Motor neuron (in vitro differentiated cells): ENCODE measurements at regions not wholly inside any gene's neighbourhood (a gene's known extent, or its start where the extent isn't known, plus 50 kb on each side); places are given as distances from the start of the nearest gene placed in this dataset.
"Not testable (repeated sequence)": the region's sequence is repeated elsewhere in the genome, so short reads cannot be mapped to it uniquely, and the experiment has no call there.

Experiments
- ATAC-seq, 8 experiments: fragments of 200-7000 bp; cut with Tn5 transposase; replicated peaks in 6 of 8; 2 replicates each; pipeline ENCODE4 v1.8.0; 2021; ENCODE audit warnings: mild to moderate bottlenecking in 8 of 8, moderate library complexity in 8 of 8
- H3K27ac ChIP-seq, 2 donors: fragments of 250-450 bp; sonication (Bioruptor Pico); 2 replicates each; pipeline ENCODE4 v1.9.0; 2021; ENCODE audit warnings: antibody characterized with exemption in 2 of 2, mild to moderate bottlenecking in 2 of 2, moderate library complexity in 1 of 2
- H3K4me1 ChIP-seq, 2 donors: fragments of 250-450 bp; sonication (Bioruptor Pico); replicated peaks in 1 of 2; 2 replicates each; pipeline ENCODE4 v1.6.1; 2021; ENCODE audit warnings: antibody characterized with exemption in 2 of 2, mild to moderate bottlenecking in 2 of 2, moderate library complexity in 1 of 2
- H3K4me3 ChIP-seq, 5 donors: fragments of 250-450 bp; sonication (Bioruptor Pico); 2 replicates each; pipeline ENCODE4 v1.9.0; 2021; ENCODE audit warnings: antibody characterized with exemption in 5 of 5, mild to moderate bottlenecking in 5 of 5, moderate library complexity in 4 of 5
- WGBS, 10 experiments: fragments of 450-650 bp; shearing (Covaris generic); methylation state at CpG; one replicate each; pipeline ENCODE4 v1.0.0; 2022; 5-methylcytosine and 5-hydroxymethylcytosine counted together
- in situ Hi-C, 9 experiments: fragments of 400-800 bp; cut with MboI; loops; one replicate each; pipeline ENCODE4 v1.15.0; 2021; ENCODE audit warnings: low sequenced_read_pairs in 9 of 9, low pct_unique_long_range_greater_than_20kb in 2 of 9; ENCODE audit not compliant: unreplicated experiment in 9 of 9

DNA sequence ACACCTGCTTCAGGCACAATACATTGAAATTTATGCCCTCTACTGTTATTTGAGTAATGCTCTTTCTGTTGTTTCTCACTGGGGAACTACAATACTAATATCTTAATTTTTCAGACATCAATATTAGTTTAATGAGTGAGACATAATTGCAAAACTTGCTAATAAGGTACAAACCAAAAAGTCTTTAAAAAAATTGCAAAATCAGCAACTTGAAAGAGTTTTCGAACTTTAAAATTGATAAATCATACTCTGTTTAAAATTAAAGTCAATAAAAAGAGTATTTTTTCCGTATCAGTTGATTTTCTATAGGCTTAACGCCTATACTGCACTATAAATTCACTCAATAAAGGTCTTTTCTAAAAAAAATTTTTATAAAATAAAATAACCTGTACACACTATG, 1735.9 kb upstream of the SEL1L start:
- no peak overlapping the region for H3K4me3 ChIP-seq
- peaks cover 6 to 12% of the 10 kb centered on the region in 2 donors for H3K4me1 ChIP-seq
- no peak for ATAC-seq
- no peak overlapping the region for H3K27ac ChIP-seq
- 0 to 100% (median 83%) methylated on average over 2 to 3 of the region's 3 CpGs for WGBS, 10 experiments
- in situ Hi-C loops = no loop called here

GRCh38 chr14:83271663-83272062, 1738.0 kb upstream of the SEL1L start:
- Histone ChIP-seq H3K4me1 (peaks cover 6 to 12% of the 10 kb centered on the region in 2 donors), H3K27ac (no peak overlapping the region), H3K4me3 (no peak overlapping the region)
- WGBS, 10 experiments = 0 to 67% (median 20%) methylated on average over 1 to 2 of the region's 2 CpGs; no CpG with 5 or more reads in 1 of the 10 experiments
- peak in 2 of 8 experiments; percentile 52 to 77 for ATAC-seq
- in situ Hi-C loops = no loop called here

- WGBS, 10 experiments = 4 to 100% (median 88%) methylated on average over 2 to 4 of the region's 4 CpGs; no CpG with 5 or more reads in 1 of the 10 experiments
- in situ Hi-C loops = no loop called here
- no peaks in the 10 kb centered on the region for H3K4me1 ChIP-seq
- H3K4me3 ChIP-seq = no peak overlapping the region
- no peak for ATAC-seq
- no peak overlapping the region for H3K27ac ChIP-seq
Observed at GRCh38 chr14:83280719-83281118, 1747.1 kb upstream of the SEL1L start.

- ATAC-seq = no peak
- H3K4me3 ChIP-seq = no peak overlapping the region
- in situ Hi-C loops = no loop called here
- H3K27ac ChIP-seq = no peak overlapping the region
- H3K4me1 ChIP-seq = no peaks in the 10 kb centered on the region
Observed at GRCh38 chr14:83282706-83283105, 1749.1 kb upstream of the SEL1L start.

DNA sequence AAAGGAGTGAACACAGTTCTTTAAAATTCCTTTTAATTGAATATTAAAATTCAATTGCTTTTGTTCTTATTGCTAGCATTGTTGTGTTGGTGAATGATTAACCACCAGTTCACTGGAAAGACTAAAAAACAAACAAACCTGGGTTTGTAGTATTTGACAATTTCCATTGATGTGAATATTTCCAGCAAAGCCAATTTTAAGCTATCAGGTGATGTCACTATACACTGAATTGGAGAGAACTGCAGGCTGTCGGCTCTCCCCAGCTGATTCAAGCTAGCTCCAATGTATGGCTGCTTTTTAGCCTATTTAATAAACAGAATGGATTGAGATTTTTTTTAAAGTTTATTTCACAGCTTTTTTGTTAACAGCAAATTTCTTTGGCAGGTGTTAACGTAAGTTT, 1753.6 kb upstream of the SEL1L start:
- H3K27ac ChIP-seq = no peak overlapping the region
- 17 to 88% (median 65%) methylated on average over 1 to 2 of the region's 2 CpGs for WGBS, 10 experiments
- no peak overlapping the region for H3K4me3 ChIP-seq
- ATAC-seq = no peak
- peaks cover 0 to 8% of the 10 kb centered on the region in 2 donors for H3K4me1 ChIP-seq
- in situ Hi-C loops = no loop called here

GRCh38 chr14:83289390-83289789, 1755.7 kb upstream of the SEL1L start:
- H3K4me1 ChIP-seq = peaks cover 0 to 8% of the 10 kb centered on the region in 2 donors
- in situ Hi-C loops = no loop called here
- no peak for ATAC-seq
- WGBS, 10 experiments = 26 to 100% (median 88%) methylated on average over 1 to 4 of the region's 4 CpGs; no CpG with 5 or more reads in 1 of the 10 experiments
- no peak overlapping the region for H3K4me3 ChIP-seq
- no peak overlapping the region for H3K27ac ChIP-seq

DNA sequence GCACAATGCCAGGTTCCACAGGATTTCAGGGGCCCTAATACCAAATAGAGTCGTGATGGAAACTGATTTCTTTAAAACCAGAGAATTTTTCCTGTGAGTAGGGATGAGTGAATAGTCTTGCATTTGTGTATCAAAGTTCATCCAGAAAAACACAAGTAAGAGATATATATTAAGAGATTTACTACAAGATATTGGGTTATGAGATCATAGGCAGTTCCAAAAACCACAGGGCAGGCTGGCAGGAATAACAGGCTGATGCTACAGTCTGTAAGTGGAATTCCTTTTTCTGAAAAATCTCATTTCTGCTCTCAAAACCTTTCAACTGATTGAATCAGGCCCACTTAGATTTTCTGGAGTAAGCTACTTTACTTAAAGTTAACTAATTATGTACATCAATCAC, 1756.2 kb upstream of the SEL1L start:
- no peak for ATAC-seq
- 13 to 100% (median 83%) methylated on average over 1 of the region's 1 CpG; no CpG with 5 or more reads in 5 of the 10 experiments for WGBS, 10 experiments

DNA sequence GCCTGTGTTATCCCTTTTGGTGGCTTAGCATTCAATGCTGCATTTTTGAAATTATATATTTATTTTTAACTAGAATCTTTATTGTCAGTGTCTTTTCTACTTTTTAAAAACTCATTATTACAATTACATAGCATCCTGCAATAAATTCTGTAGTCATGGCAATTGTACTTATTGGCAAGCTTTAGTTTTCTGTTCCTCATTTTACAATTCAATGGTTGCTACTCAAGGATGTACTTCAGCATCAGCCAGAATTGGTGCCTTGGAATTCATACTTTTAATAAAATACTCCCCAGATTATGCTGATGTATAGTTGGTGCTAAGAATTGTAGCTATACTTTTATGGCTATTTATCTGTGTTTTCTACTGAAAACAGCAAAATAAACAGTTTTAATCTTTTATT, 1756.8 kb upstream of the SEL1L start:
- peaks cover 0 to 8% of the 10 kb centered on the region in 2 donors for H3K4me1 ChIP-seq
- ATAC-seq = no peak
- H3K4me3 ChIP-seq = no peak overlapping the region
- in situ Hi-C loops = no loop called here
- H3K27ac ChIP-seq = no peak overlapping the region

More for the DNA sequence above, 1756.2 kb upstream of the SEL1L start:
- in situ Hi-C loops = no loop called here
- peaks cover 0 to 8% of the 10 kb centered on the region in 2 donors for H3K4me1 ChIP-seq
- no peak overlapping the region for H3K27ac ChIP-seq
- no peak overlapping the region for H3K4me3 ChIP-seq

DNA sequence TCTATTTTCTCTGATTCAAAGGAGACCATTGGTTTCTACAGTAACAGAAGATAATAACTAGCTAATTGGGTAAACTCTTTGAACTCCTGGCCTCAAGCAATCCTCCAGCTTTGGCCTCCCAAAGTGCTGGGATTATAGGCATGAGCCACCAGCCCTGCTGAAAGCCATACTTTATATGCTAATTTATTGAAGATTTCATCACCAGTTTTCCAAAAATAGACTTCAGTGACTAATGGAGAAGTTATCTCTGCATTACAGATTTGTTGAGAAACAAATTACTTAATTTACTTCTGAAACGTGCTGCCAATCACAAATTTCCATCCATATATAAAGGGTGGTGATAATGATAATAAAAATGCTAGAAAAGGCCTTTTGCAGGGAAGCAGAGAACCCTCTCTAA, 1758.1 kb upstream of the SEL1L start:
- Histone ChIP-seq H3K4me1 (peaks cover 0 to 8% of the 10 kb centered on the region in 2 donors), H3K4me3 (no peak overlapping the region), H3K27ac (no peak overlapping the region)
- WGBS, 10 experiments = 0 to 100% (median 52%) methylated on average over 1 of the region's 1 CpG; no CpG with 5 or more reads in 2 of the 10 experiments
- peak in 3 of 8 experiments; percentile 22 to 54 (median 26) for ATAC-seq
- in situ Hi-C loops = no loop called here

- no peak overlapping the region for H3K27ac ChIP-seq
- 0 to 100% (median 43%) methylated on average over 1 of the region's 1 CpG; no CpG with 5 or more reads in 1 of the 10 experiments for WGBS, 10 experiments
- in situ Hi-C loops = no loop called here
- no peak overlapping the region for H3K4me3 ChIP-seq
- ATAC-seq = no peak
- no peaks in the 10 kb centered on the region for H3K4me1 ChIP-seq
Observed at GRCh38 chr14:83294941-83295340, 1761.3 kb upstream of the SEL1L start.

- WGBS, 10 experiments = 11 to 100% (median 71%) methylated on average over 1 to 3 of the region's 3 CpGs; no CpG with 5 or more reads in 1 of the 10 experiments
- no peak overlapping the region for H3K4me3 ChIP-seq
- H3K27ac ChIP-seq = no peak overlapping the region
- in situ Hi-C loops = no loop called here
- peaks cover 0 to 5% of the 10 kb centered on the region in 2 donors for H3K4me1 ChIP-seq
- no peak for ATAC-seq
Observed at GRCh38 chr14:83297361-83297760, 1763.7 kb upstream of the SEL1L start.

DNA sequence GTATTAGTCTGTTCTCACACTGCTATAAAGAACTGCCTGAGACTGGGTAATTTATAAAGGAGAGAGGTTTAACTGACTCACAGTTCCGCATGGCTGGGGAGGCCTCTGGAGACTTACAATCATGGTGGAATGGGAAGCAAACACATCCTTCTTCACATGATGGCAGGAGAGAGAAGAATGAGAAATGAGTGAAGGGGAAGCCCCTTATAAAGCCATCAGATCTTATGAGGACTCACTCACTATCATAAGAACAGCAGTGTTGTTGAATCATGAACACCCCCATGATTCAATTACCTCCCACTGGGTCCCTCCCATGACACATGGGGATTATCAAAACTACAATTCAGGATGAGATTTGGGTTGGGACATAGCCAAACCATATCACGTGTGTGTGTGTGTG, 1764.4 kb upstream of the SEL1L start:
- 44 to 100% (median 88%) methylated on average over 1 to 2 of the region's 2 CpGs; no CpG with 5 or more reads in 2 of the 10 experiments for WGBS, 10 experiments
- H3K4me1 ChIP-seq, H3K27ac ChIP-seq, H3K4me3 ChIP-seq, in situ Hi-C loops: not testable (repeated sequence)
- peak in 1 of 8 experiments; percentile 26 for ATAC-seq

- Histone ChIP-seq H3K27ac (no peak overlapping the region), H3K4me1 (peaks cover 0 to 5% of the 10 kb centered on the region in 2 donors), H3K4me3 (no peak overlapping the region)
- 50 to 80% (median 75%) methylated on average over 1 of the region's 1 CpG; no CpG with 5 or more reads in 7 of the 10 experiments for WGBS, 10 experiments
- in situ Hi-C loops = no loop called here
- ATAC-seq = no peak
Observed at GRCh38 chr14:83300476-83301064, 1766.9 kb upstream of the SEL1L start.

DNA sequence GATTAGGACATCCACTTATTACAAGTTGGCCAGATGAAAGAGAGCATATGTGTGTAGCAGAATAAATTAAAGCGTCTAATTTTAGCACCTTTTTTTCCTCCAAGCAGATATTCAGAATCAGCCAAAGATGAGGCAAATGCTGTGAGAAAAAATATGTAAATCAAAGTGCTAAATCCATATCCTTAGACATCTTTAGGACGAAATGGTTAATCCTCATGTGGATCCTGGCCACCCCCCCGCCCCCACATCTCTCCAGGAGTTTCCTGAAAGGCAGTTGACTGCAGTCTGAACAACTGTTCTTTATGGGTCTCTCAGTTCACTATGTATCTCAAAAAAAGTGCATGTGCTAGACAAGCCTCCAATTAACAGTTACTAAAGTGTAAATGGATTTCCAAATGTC, 1768.1 kb upstream of the SEL1L start:
- no peak overlapping the region for H3K27ac ChIP-seq
- H3K4me1 ChIP-seq = peaks cover 0 to 5% of the 10 kb centered on the region in 2 donors
- ATAC-seq = no peak
- no peak overlapping the region for H3K4me3 ChIP-seq
- in situ Hi-C loops = no loop called here
- 23 to 94% (median 65%) methylated on average over 1 to 3 of the region's 3 CpGs; no CpG with 5 or more reads in 2 of the 10 experiments for WGBS, 10 experiments
